ENCODE measurements at regions not wholly inside any gene's neighbourhood (a gene's known extent, or its start where the extent isn't known, plus 50 kb on each side); places are given as distances from the start of the nearest gene placed in this dataset.

DNA sequence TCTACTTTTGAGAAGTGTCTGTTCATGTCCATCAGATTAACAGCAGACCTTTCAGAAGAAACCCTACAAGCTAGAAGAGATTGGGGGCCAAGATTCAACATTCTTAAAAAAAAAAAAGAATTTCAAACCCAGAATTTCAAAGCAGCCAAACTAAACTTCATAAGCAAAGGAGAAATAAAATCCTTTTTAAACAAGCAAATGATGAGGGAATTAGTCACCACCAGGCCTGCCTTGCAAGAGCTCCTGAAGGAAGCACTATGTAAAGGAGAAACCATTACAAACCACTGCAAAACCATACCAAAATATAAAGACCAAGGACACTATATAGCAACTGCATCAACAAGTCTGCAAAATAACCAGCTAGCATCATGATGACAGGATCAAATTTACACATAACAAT is 124.6 kb upstream of the PDE4D start:
- no peak for DNase-seq (ENCODE audit: extremely low read depth in 1 of 2, low read depth in 1 of 2)

DNA sequence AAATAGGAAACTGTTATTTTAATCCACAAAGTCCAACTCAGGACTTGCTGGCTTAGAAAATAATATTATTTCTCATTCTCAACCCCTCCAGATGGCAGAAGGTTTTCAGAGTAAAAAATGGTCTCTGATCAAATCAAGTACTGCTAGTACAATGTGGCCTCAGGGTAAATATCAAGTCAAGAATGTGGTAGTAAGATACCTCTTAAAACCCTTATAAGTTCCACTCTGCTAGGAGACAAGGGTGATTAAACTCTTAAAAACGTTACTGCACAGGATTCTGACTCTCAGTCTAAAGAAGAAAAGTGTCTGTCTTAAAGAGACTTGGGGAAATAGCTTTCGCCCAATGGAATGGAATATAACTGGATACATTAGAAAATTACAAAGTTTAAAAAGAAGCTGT is 120.8 kb upstream of the PDE4D start:
- DNase-seq (ENCODE audit: extremely low read depth in 1 of 2, low read depth in 1 of 2), result no peak

DNA sequence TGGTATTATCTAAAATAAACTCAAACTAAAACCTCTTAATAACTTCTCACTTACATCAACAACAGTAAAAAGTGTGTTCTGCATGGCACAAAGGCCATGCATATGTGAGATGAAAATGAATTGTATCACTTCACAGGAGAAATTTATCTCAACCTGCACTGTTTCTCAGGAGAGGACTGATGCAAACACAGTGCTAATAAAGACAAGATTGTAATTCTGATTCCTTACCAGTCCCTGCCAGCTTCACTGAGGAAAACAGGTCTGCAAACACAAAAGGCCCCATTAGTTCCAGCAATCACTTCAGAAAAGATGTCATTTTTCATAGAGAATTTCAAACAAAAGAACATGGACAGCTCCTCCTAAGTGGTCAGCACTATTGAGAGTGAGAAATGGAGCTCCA is 117.3 kb upstream of the PDE4D start:
- DNase-seq (ENCODE audit: extremely low read depth in 1 of 2, low read depth in 1 of 2), result no peak

DNA sequence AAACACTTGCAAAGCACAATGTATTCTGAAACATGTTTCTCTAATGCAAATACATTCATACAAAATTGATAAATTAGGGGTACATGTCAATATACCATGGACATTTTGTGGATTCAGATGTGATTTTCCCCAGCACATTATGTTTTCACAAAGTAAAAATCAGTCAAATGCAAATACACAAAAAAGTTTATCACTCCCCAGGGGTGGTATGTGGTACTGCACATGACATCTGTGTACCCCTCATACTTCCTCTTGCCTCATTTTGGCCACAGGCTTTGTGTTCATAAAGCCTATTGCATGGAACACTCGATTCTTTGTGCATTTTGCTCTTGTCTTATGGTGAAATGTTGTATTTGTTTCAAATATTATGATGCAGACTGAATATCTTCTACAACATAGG is 116.8 kb upstream of the PDE4D start:
- DNase-seq (ENCODE audit: extremely low read depth in 1 of 2, low read depth in 1 of 2), result no peak

DNA sequence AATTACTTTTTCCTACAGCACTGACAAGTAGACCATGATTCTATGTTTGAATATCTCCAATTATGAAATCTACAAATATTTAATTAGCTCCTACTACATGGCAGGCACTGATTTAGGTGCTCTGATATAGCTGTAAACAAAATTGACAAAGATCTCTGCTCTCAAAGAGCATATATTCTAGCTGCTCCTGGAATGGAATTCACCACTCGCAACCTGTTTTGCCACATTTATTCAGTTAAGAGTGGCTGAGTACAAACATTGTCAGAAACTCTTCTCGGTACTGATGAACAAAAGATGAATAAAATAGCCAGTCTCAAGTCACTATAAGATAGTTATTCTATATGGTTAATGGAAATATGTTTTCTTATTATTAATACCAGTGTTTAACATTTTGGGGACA is 114.2 kb upstream of the PDE4D start:
- DNase-seq (ENCODE audit: extremely low read depth in 1 of 2, low read depth in 1 of 2), result no peak

DNA sequence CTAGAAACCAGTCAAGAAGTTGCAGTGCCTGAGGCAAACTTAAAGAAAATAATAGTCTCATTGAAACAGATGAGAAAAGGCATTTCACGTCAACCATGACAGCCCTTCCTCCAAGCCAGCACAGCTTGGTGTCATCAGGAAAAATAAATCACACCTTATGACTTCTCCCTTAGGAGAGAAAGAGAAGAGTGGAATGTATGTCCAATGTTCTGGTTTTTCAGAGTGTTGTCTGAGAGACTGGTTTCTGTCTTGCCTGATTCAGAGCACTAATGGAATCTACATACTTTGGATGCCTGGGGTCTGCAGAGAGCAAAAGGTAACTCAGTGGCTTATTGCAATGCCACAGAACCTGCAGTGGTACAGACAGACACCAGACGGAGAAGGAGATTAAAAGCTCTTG is 105.5 kb upstream of the PDE4D start:
- no peak for DNase-seq (ENCODE audit: extremely low read depth in 1 of 2, low read depth in 1 of 2)

DNA sequence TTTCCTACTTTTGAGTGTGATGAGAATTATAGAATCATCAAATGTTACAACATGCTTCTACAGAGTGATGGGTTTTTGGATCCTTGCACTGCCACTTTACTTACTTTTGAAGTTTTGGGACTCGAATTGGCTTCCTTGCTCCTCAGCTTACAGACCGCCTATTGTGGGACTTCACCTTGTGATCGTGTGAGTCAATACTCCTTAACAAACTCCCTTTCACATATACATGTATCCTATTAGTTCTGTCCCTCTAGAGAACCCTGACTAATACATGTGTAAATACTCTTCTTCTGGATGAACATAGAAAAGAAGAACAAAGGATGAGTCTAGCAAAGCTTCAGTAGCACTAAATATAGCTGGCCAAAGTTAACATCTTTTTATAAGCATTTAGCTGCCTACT is 98.7 kb upstream of the PDE4D start:
- DNase-seq (ENCODE audit: extremely low read depth in 1 of 2, low read depth in 1 of 2), result no peak

DNA sequence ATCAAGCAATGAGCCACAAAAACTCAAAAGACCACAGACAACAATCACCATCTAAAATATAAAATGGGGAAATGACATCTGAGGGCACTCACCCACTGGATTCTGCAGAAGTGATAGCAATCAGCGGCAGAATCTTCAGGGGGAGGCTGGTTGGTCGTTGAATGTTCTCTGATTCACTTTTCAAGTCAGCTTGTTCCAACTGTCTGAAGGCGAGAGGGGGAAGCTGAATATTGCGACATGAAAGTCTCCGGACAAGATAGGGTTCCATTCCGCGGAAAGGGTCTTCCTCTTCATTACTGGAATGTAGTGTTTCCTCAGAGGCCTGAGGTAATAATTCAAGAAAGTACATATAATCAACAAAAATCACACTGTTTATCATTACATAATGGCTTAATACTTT is 94.9 kb upstream of the PDE4D start:
- no peak for DNase-seq (ENCODE audit: extremely low read depth in 1 of 2, low read depth in 1 of 2)

DNA sequence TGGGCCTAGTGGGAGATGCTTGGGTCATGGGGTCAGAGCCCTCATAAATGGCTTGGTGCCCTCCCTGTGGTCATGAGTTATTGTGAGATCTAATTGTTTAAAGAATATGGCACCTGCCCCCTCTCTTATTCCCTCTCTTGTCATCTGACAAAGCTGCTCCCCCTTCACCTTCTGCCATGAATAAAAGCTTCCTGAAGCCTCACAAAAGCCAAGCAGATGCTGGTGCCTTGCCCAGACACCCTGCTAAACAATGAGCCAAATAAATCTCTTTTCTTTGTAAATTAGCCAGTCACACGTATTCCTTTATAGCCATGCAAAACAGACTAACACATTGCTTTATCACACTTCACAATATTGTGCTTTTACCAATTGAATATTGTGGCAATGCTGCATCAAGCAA is 82.8 kb upstream of the PDE4D start:
- no peak for DNase-seq (ENCODE audit: extremely low read depth in 1 of 2, low read depth in 1 of 2)

DNA sequence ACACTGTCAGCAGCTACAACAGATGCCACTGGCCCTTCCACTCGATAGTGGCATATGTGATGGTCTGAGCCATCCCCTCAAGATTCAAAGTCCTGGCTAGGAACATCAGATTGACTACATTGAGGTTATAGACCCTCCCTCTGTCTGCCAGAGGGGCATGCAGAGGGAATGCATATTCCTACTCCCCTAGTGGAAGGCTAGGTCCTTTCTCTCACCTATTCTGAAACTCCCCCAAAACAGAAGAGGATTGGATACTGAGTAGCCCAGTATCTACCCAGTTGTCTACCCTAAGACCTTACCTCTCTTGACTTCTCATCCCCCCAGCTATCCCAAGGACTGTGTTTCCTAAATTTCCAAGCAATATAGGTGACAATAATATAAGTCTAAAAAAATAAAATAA is 78.5 kb upstream of the PDE4D start:
- no peak for DNase-seq (ENCODE audit: extremely low read depth in 1 of 2, low read depth in 1 of 2)

DNA sequence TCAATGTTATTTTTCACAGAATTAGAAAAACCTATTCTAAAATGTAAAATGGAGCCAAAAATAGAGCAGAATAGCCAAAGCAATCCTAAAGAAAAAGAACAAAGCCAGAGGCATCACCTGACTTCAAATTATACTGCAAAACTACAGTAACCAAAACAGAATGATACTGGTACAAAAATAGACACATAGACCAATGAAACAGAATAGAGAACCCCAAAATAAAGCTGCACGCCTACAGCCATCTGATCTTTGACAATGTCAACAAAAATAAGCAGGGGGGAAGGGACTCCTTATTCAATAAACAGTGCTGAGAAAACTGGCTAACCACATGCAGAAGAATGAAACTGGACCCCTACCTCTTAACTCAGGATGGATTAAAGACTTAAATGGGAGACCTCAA is 65.8 kb upstream of the PDE4D start:
- no peak for DNase-seq (ENCODE audit: extremely low read depth in 1 of 2, low read depth in 1 of 2)

DNA sequence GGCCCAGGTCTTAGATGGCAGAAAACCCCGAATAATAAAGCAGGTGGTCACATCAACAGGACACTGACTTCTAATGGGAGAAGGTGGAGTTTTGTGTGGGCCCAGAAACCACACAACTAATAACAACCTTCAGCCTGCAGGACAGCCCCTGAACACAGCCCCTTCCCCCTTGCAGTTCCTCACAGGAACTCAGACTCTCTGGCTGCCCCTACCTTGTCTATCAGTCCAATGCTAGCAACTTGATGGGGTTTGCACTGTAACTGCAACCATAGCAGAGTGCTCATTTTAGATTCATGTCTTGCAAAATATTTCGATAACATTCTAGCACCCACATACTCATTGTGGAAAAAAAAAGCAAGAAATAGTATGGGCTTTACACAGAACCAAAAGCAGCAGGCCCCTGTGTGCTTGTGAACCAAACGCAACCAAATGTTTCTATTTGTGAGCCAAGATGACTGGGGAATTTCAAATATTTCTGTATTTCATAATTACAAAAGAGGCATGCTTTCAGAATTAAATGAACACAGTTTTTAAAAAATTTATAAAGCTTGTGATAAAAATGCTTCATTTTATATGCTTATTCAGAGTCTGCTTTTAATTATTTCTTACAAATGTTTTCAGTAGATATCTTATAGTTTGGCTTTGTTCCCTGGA is 62.7 kb upstream of the PDE4D start:
- DNase-seq (ENCODE audit: extremely low read depth in 1 of 2, low read depth in 1 of 2), result no peak

DNA sequence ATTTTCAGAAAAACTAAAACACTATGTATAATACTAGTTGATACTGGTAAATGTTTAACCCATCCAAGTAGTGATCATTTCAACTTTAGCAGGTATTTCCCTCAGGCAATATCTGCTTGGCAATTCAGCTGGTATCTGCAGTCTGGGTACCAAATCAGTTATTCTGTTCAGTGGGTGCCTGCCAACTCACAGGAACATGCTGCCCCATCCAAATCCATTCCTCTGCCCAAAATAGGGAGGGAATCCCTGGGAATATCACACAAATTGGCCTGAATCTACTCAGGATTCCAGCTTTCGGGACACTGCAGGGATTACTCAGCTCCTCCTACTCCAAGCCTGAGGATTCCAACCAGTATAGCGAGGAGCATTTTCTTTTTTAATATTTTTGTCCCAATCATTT is 61.7 kb upstream of the PDE4D start:
- DNase-seq (ENCODE audit: extremely low read depth in 1 of 2, low read depth in 1 of 2), result no peak

DNA sequence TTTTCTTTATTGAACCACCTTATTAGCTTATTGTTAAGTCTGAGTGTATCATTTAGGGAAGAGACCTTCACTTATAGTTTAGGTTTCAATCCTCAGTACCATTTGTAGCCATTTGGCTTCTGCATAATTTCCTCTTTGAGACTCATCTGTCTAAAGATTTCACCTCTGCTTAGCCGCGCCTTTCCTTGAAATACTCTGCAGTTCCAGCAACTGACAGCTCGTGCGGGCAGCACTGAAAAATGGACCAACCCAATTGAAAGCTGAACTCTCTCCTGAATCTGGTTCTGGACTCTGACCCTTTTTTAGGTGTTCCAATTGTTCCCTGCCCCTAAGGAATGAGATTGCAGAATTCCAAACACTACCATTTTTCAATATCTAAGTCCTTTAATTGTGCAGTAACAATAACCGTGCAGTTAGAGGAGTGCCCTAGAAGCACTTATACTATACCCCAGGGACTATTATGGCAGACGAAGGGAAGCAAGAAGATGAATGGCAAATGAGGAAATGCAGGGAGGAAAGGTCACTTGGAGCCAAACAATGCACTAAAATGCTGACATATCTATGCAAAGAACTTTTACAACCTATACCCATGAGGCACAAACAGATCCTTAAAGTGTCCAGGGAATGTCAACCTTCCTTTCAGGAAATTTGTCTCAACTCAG is 50.1 kb upstream of the PDE4D start:
- DNase-seq (ENCODE audit: extremely low read depth in 1 of 2, low read depth in 1 of 2), result no peak

Data from stimulated activated CD8-positive, alpha-beta memory T cell treated with anti-CD3 and anti-CD28 coated beads, Interleukin-7, amount 100 ng/mL, for 48 hours (primary cell).